ENCODE measurements at regions not wholly inside any gene's neighbourhood (a gene's known extent, or its start where the extent isn't known, plus 50 kb on each side); places are given as distances from the start of the nearest gene placed in this dataset.
"Not testable (repeated sequence)": the region's sequence is repeated elsewhere in the genome, so short reads cannot be mapped to it uniquely, and the experiment has no call there.

- TF ChIP-seq CTCF (IDR thresholded peaks at IDR 0.05; ENCODE audit: extremely low read depth, missing control alignments): no peak
- DNase-seq (ENCODE audit: low spot score): no peak
Measured at GRCh38 chr2:194826241-194826640, 830.8 kb upstream of the SLC39A10 start.

- TF ChIP-seq CTCF (IDR thresholded peaks at IDR 0.05; ENCODE audit: extremely low read depth, missing control alignments): no peak
Measured at GRCh38 chr2:194824450-194824849, 832.6 kb upstream of the SLC39A10 start.

GRCh38 chr2:194822657-194823056 is 834.4 kb upstream of the SLC39A10 start:
- no peak for DNase-seq (ENCODE audit: low spot score)
- no peak for TF ChIP-seq CTCF (IDR thresholded peaks at IDR 0.05; ENCODE audit: extremely low read depth, missing control alignments)

More at GRCh38 chr2:194824450-194824849, 832.6 kb upstream of the SLC39A10 start:
- DNase-seq (ENCODE audit: low spot score): no peak

GRCh38 chr2:194822097-194822496 is 834.9 kb upstream of the SLC39A10 start:
- no peak for TF ChIP-seq CTCF (IDR thresholded peaks at IDR 0.05; ENCODE audit: extremely low read depth, missing control alignments)
- no peak for DNase-seq (ENCODE audit: low spot score)

- DNase-seq (ENCODE audit: low spot score): no peak
- TF ChIP-seq CTCF (IDR thresholded peaks at IDR 0.05; ENCODE audit: extremely low read depth, missing control alignments): no peak
Measured at GRCh38 chr2:194819367-194819766, 837.7 kb upstream of the SLC39A10 start.

GRCh38 chr2:194815475-194815874 is 841.6 kb upstream of the SLC39A10 start:
- no peak for TF ChIP-seq CTCF (IDR thresholded peaks at IDR 0.05; ENCODE audit: extremely low read depth, missing control alignments)
- DNase-seq (ENCODE audit: low spot score): no peak

- TF ChIP-seq CTCF (IDR thresholded peaks at IDR 0.05; ENCODE audit: extremely low read depth, missing control alignments): no peak
- DNase-seq (ENCODE audit: low spot score): no peak
Measured at GRCh38 chr2:194802589-194802988, 854.4 kb upstream of the SLC39A10 start.

GRCh38 chr2:194787071-194787470 is 870.0 kb upstream of the SLC39A10 start:
- DNase-seq (ENCODE audit: low spot score): not testable (repeated sequence)

GRCh38 chr2:194771394-194771793 is 885.6 kb upstream of the SLC39A10 start:
- DNase-seq (ENCODE audit: low spot score): not testable (repeated sequence)

Data from GM20000 (cell line).